Breast epithelium (tissue), 3 donors: ENCODE measurements at regions not wholly inside any gene's neighbourhood (a gene's known extent, or its start where the extent isn't known, plus 50 kb on each side); places are given as distances from the start of the nearest gene placed in this dataset.

Experiments
- CTCF ChIP-seq, 3 donors: fragments of 450-650 bp; IDR thresholded peaks; one replicate each; pipeline ENCODE4 v1.5.1; 2016 to 2017; ENCODE audit warnings: antibody characterized with exemption in 3 of 3, mild to moderate bottlenecking in 3 of 3, moderate library complexity in 3 of 3
- POLR2AphosphoS5 ChIP-seq, 3 donors: sonication (generic); formaldehyde crosslinking; IDR thresholded peaks; one replicate each; pipeline ENCODE4 v1.6.1; 2017; ENCODE audit warnings: antibody characterized with exemption in 3 of 3

- TF ChIP-seq CTCF (IDR thresholded peaks at IDR 0.05) (no peak), POLR2AphosphoS5 (IDR thresholded peaks at IDR 0.05) (peak in 1 of 3 donors; percentile 33)
Measured at GRCh38 chr21:17738176-17738953, 80.8 kb downstream of the C21orf91 start.
